ENCODE measurements at regions not wholly inside any gene's neighbourhood (a gene's known extent, or its start where the extent isn't known, plus 50 kb on each side); places are given as distances from the start of the nearest gene placed in this dataset.

DNA sequence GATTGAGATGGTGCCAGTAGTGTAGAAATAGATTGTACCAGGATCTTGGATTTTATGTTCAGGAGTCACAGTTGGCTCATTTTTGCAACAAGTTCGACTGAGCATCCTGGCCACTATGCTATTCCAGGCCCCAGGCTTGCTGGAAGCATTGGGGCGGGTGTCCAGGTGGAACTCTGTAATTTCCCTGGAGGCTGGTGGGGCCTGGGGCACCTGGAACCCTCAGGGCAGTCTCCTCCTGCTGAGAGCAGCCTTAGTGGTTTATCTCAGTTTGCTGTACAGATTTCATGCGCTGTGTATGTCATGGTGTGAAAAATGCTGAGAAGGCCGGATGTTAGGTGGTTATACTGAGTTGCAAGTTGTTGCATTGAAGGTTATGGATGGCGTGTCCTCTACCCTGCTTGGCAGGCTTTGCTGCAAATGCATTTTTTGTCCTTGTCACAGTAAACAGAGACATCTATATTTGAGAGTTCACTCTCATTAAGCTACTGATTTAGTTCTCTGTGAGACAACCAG lies 135.1 kb upstream of the MYLIP start:
- no peak overlapping the region for H3K27ac ChIP-seq (ENCODE audit: low read length, poor library complexity, severe bottlenecking)
- H3K4me3 ChIP-seq (ENCODE audit: insufficient read depth in 1 of 2, low read depth in 1 of 2, low read length in 2 of 2) = no peak overlapping the region
- no peak overlapping the region for H2BK120ac ChIP-seq (ENCODE audit: low read depth, low read length)
- no peaks in the 10 kb centered on the region for H3K36me3 ChIP-seq (ENCODE audit: control insufficient read depth in 1 of 2, insufficient read depth in 2 of 2, low read depth in 1 of 2, low read length in 2 of 2)
- H3K27me3 ChIP-seq (ENCODE audit: control insufficient read depth in 1 of 2, insufficient read depth in 1 of 2, low read length in 2 of 2) = peaks cover 0 to 10% of the 10 kb centered on the region in 2 experiments
- H4K8ac ChIP-seq (ENCODE audit: low read length) = no peak overlapping the region
- no peak for DNase-seq
- no peaks in the 10 kb centered on the region for H3K9me3 ChIP-seq (ENCODE audit: control insufficient read depth, low read length)
- no peak overlapping the region for H3K14ac ChIP-seq (ENCODE audit: low read length in 2 of 2)
- H3K79me1 ChIP-seq (replicated peaks; ENCODE audit: low read length, poor library complexity, severe bottlenecking) = no peaks in the 10 kb centered on the region
- no peak overlapping the region for H3K18ac ChIP-seq (ENCODE audit: low read depth in 1 of 2, low read length in 2 of 2)
- H3K9ac ChIP-seq (ENCODE audit: low read length) = no peak overlapping the region
- H2BK5ac ChIP-seq (ENCODE audit: low read depth, low read length, poor library complexity, severe bottlenecking) = no peak overlapping the region
- no peak overlapping the region for H2AK5ac ChIP-seq (ENCODE audit: low read length, severe bottlenecking)
- H2BK15ac ChIP-seq (ENCODE audit: low read depth, poor library complexity, severe bottlenecking) = no peak overlapping the region
- H3K23ac ChIP-seq (ENCODE audit: low read length in 2 of 2) = no peak overlapping the region
- no peak overlapping the region for H2AFZ ChIP-seq (ENCODE audit: low read depth, low read length)
- H2BK12ac ChIP-seq (ENCODE audit: low read length in 2 of 2) = no peak overlapping the region
- H3K4me2 ChIP-seq (ENCODE audit: low read length, poor library complexity, severe bottlenecking) = no peak overlapping the region
- H4K91ac ChIP-seq (ENCODE audit: low read length) = no peak overlapping the region
- WGBS = 93% methylated on average over 4 of the region's 5 CpGs
- no peaks in the 10 kb centered on the region for H3K4me1 ChIP-seq (ENCODE audit: control insufficient read depth, insufficient read depth, low read depth, low read length)
- no peak overlapping the region for H3K4ac ChIP-seq (ENCODE audit: low read depth in 1 of 2, low read length in 2 of 2)

GRCh38 chr6:15990179-15990578 lies 138.7 kb upstream of the MYLIP start:
- no peak overlapping the region for H4K91ac ChIP-seq (ENCODE audit: low read length)
- H3K27me3 ChIP-seq (ENCODE audit: control insufficient read depth in 1 of 2, insufficient read depth in 1 of 2, low read length in 2 of 2) = peaks cover 0 to 8% of the 10 kb centered on the region in 2 experiments
- H3K36me3 ChIP-seq (ENCODE audit: control insufficient read depth in 1 of 2, insufficient read depth in 2 of 2, low read depth in 1 of 2, low read length in 2 of 2) = no peaks in the 10 kb centered on the region
- no peak overlapping the region for H3K14ac ChIP-seq (ENCODE audit: low read length in 2 of 2)
- no peak overlapping the region for H4K8ac ChIP-seq (ENCODE audit: low read length)
- 85% methylated on average over 2 of the region's 2 CpGs for WGBS
- no peaks in the 10 kb centered on the region for H3K9me3 ChIP-seq (ENCODE audit: control insufficient read depth, low read length)
- H3K9ac ChIP-seq (ENCODE audit: low read length) = no peak overlapping the region
- no peak overlapping the region for H2BK5ac ChIP-seq (ENCODE audit: low read depth, low read length, poor library complexity, severe bottlenecking)
- H3K4me3 ChIP-seq (ENCODE audit: insufficient read depth in 1 of 2, low read depth in 1 of 2, low read length in 2 of 2) = no peak overlapping the region
- no peaks in the 10 kb centered on the region for H3K4me1 ChIP-seq (ENCODE audit: control insufficient read depth, insufficient read depth, low read depth, low read length)
- H3K23ac ChIP-seq (ENCODE audit: low read length in 2 of 2) = no peak overlapping the region
- no peaks in the 10 kb centered on the region for H3K79me1 ChIP-seq (replicated peaks; ENCODE audit: low read length, poor library complexity, severe bottlenecking)
- H3K18ac ChIP-seq (ENCODE audit: low read depth in 1 of 2, low read length in 2 of 2) = no peak overlapping the region
- H3K27ac ChIP-seq (ENCODE audit: low read length, poor library complexity, severe bottlenecking) = no peak overlapping the region
- no peak overlapping the region for H2BK120ac ChIP-seq (ENCODE audit: low read depth, low read length)
- H3K4me2 ChIP-seq (ENCODE audit: low read length, poor library complexity, severe bottlenecking) = no peak overlapping the region
- no peak overlapping the region for H2BK15ac ChIP-seq (ENCODE audit: low read depth, poor library complexity, severe bottlenecking)
- no peak overlapping the region for H2AFZ ChIP-seq (ENCODE audit: low read depth, low read length)
- H2AK5ac ChIP-seq (ENCODE audit: low read length, severe bottlenecking) = no peak overlapping the region
- no peak overlapping the region for H3K4ac ChIP-seq (ENCODE audit: low read depth in 1 of 2, low read length in 2 of 2)
- H2BK12ac ChIP-seq (ENCODE audit: low read length in 2 of 2) = no peak overlapping the region
- no peak for DNase-seq

- Histone ChIP-seq H3K4me2 (ENCODE audit: low read length, poor library complexity, severe bottlenecking) (no peak overlapping the region), H2BK5ac (ENCODE audit: low read depth, low read length, poor library complexity, severe bottlenecking) (no peak overlapping the region), H4K91ac (ENCODE audit: low read length) (no peak overlapping the region), H3K4ac (ENCODE audit: low read depth in 1 of 2, low read length in 2 of 2) (no peak overlapping the region), H4K8ac (ENCODE audit: low read length) (peak overlapping the region; percentile 5), H3K9ac (ENCODE audit: low read length) (no peak overlapping the region), H2BK12ac (ENCODE audit: low read length in 2 of 2) (no peak overlapping the region), H2AFZ (ENCODE audit: low read depth, low read length) (no peak overlapping the region), H3K4me1 (ENCODE audit: control insufficient read depth, insufficient read depth, low read depth, low read length) (no peaks in the 10 kb centered on the region), H3K36me3 (ENCODE audit: control insufficient read depth in 1 of 2, insufficient read depth in 2 of 2, low read depth in 1 of 2, low read length in 2 of 2) (no peaks in the 10 kb centered on the region), H3K18ac (ENCODE audit: low read depth in 1 of 2, low read length in 2 of 2) (no peak overlapping the region), H3K27ac (ENCODE audit: low read length, poor library complexity, severe bottlenecking) (no peak overlapping the region), H3K27me3 (ENCODE audit: control insufficient read depth in 1 of 2, insufficient read depth in 1 of 2, low read length in 2 of 2) (peaks cover 0 to 8% of the 10 kb centered on the region in 2 experiments), H3K9me3 (ENCODE audit: control insufficient read depth, low read length) (no peaks in the 10 kb centered on the region), H2BK15ac (ENCODE audit: low read depth, poor library complexity, severe bottlenecking) (no peak overlapping the region), H2BK120ac (ENCODE audit: low read depth, low read length) (no peak overlapping the region), H2AK5ac (ENCODE audit: low read length, severe bottlenecking) (no peak overlapping the region), H3K23ac (ENCODE audit: low read length in 2 of 2) (no peak overlapping the region), H3K79me1 (replicated peaks; ENCODE audit: low read length, poor library complexity, severe bottlenecking) (no peaks in the 10 kb centered on the region), H3K4me3 (ENCODE audit: insufficient read depth in 1 of 2, low read depth in 1 of 2, low read length in 2 of 2) (no peak overlapping the region), H3K14ac (ENCODE audit: low read length in 2 of 2) (no peak overlapping the region)
- no peak for DNase-seq
- WGBS = 90% methylated on average over 2 of the region's 2 CpGs
Measured at GRCh38 chr6:15989397-15989796, 139.5 kb upstream of the MYLIP start.

DNA sequence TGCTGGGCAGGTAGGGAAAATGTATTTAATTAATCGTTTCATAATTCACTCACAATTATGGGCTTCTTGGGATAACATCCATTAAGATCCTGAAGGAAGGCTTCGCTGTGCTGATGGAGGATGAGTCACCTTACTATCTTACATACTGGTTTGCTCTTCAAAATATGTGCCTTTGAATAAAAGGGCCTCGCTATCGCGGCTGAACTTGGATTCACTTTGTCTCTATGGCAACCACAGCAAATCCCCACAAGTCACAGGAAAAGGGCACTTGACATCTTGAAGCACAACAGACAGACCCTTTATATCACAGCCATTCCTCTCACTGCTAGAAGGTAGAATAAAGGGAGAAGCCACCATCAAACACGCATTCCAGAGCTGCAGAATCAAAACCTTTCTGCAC lies 141.3 kb upstream of the MYLIP start:
- no peak overlapping the region for H2AFZ ChIP-seq (ENCODE audit: low read depth, low read length)
- H3K9me3 ChIP-seq (ENCODE audit: control insufficient read depth, low read length) = no peaks in the 10 kb centered on the region
- H2BK120ac ChIP-seq (ENCODE audit: low read depth, low read length) = no peak overlapping the region
- H2BK12ac ChIP-seq (ENCODE audit: low read length in 2 of 2) = no peak overlapping the region
- no peak overlapping the region for H3K4me2 ChIP-seq (ENCODE audit: low read length, poor library complexity, severe bottlenecking)
- H2BK15ac ChIP-seq (ENCODE audit: low read depth, poor library complexity, severe bottlenecking) = no peak overlapping the region
- no peak overlapping the region for H3K14ac ChIP-seq (ENCODE audit: low read length in 2 of 2)
- H3K4me3 ChIP-seq (ENCODE audit: insufficient read depth in 1 of 2, low read depth in 1 of 2, low read length in 2 of 2) = no peak overlapping the region
- H3K27ac ChIP-seq (ENCODE audit: low read length, poor library complexity, severe bottlenecking) = no peak overlapping the region
- H4K8ac ChIP-seq (ENCODE audit: low read length) = no peak overlapping the region
- no peaks in the 10 kb centered on the region for H3K79me1 ChIP-seq (replicated peaks; ENCODE audit: low read length, poor library complexity, severe bottlenecking)
- H3K4me1 ChIP-seq (ENCODE audit: control insufficient read depth, insufficient read depth, low read depth, low read length) = no peaks in the 10 kb centered on the region
- no peak overlapping the region for H2BK5ac ChIP-seq (ENCODE audit: low read depth, low read length, poor library complexity, severe bottlenecking)
- WGBS = 0% methylated on average over 5 of the region's 6 CpGs
- H3K36me3 ChIP-seq (ENCODE audit: control insufficient read depth in 1 of 2, insufficient read depth in 2 of 2, low read depth in 1 of 2, low read length in 2 of 2) = no peaks in the 10 kb centered on the region
- no peak overlapping the region for H2AK5ac ChIP-seq (ENCODE audit: low read length, severe bottlenecking)
- no peak overlapping the region for H4K91ac ChIP-seq (ENCODE audit: low read length)
- H3K9ac ChIP-seq (ENCODE audit: low read length) = no peak overlapping the region
- DNase-seq = peak; percentile 93
- peaks cover 0 to 10% of the 10 kb centered on the region in 2 experiments for H3K27me3 ChIP-seq (ENCODE audit: control insufficient read depth in 1 of 2, insufficient read depth in 1 of 2, low read length in 2 of 2)
- no peak overlapping the region for H3K4ac ChIP-seq (ENCODE audit: low read depth in 1 of 2, low read length in 2 of 2)
- H3K18ac ChIP-seq (ENCODE audit: low read depth in 1 of 2, low read length in 2 of 2) = no peak overlapping the region
- H3K23ac ChIP-seq (ENCODE audit: low read length in 2 of 2) = no peak overlapping the region
